ENCODE measurements at regions not wholly inside any gene's neighbourhood (a gene's known extent, or its start where the extent isn't known, plus 50 kb on each side); places are given as distances from the start of the nearest gene placed in this dataset.
A peak's percentile ranks its signal among the peaks of the same experiment; 100 is the strongest.
"Not testable (repeated sequence)": the region's sequence is repeated elsewhere in the genome, so short reads cannot be mapped to it uniquely, and the experiment has no call there.

- Histone ChIP-seq H3K4me1 (ENCODE audit: control insufficient read depth in 2 of 3, insufficient read depth in 2 of 3, low read depth in 1 of 3, low read length in 3 of 3) (peaks cover 0 to 2% (median 0%) of the 10 kb centered on the region in 3 donors), H3K9ac (ENCODE audit: low read length in 3 of 3) (no peak overlapping the region), H3K36me3 (ENCODE audit: control insufficient read depth in 2 of 3, insufficient read depth in 3 of 3, low read length in 3 of 3) (no peaks in the 10 kb centered on the region), H3K4me3 (ENCODE audit: low read length in 3 of 3) (no peak overlapping the region), H3K9me3 (ENCODE audit: control insufficient read depth in 2 of 3, insufficient read depth in 1 of 3, low read length in 3 of 3) (no peaks in the 10 kb centered on the region), H3K27ac (ENCODE audit: low read depth in 2 of 2, low read length in 2 of 2) (no peak overlapping the region), H3K27me3 (ENCODE audit: control insufficient read depth, insufficient read depth, low read length) (no peaks in the 10 kb centered on the region)
- TF ChIP-seq CTCF (IDR thresholded peaks at IDR 0.05; ENCODE audit: borderline replicate concordance, extremely low read depth, insufficient read depth), result no peak
- intact Hi-C loops (cut with DNase I), result no loop called here
- DNase-seq (peak in 2 of 5 donors; percentile 56 to 79), FAIRE-seq (no peak)
Observed at GRCh38 chr5:92633875-92634487, 947.0 kb downstream of the NR2F1-AS1 start.

- FAIRE-seq, result no peak
- TF ChIP-seq CTCF (IDR thresholded peaks at IDR 0.05; ENCODE audit: borderline replicate concordance, extremely low read depth, insufficient read depth), result no peak
Observed at GRCh38 chr5:92633176-92633575, 947.8 kb downstream of the NR2F1-AS1 start.

GRCh38 chr5:92631237-92631701 lies 949.8 kb downstream of the NR2F1-AS1 start:
- H3K27me3 ChIP-seq (ENCODE audit: control insufficient read depth, insufficient read depth, low read length); H3K9ac ChIP-seq (ENCODE audit: low read length in 3 of 3); H3K27ac ChIP-seq (ENCODE audit: low read depth in 2 of 2, low read length in 2 of 2); intact Hi-C loops (cut with DNase I); H3K4me3 ChIP-seq (ENCODE audit: low read length in 3 of 3); H3K9me3 ChIP-seq (ENCODE audit: control insufficient read depth in 2 of 3, insufficient read depth in 1 of 3, low read length in 3 of 3); H3K36me3 ChIP-seq (ENCODE audit: control insufficient read depth in 2 of 3, insufficient read depth in 3 of 3, low read length in 3 of 3); FAIRE-seq; H3K4me1 ChIP-seq (ENCODE audit: control insufficient read depth in 2 of 3, insufficient read depth in 2 of 3, low read depth in 1 of 3, low read length in 3 of 3): not testable (repeated sequence)
- DNase-seq, result peak in 1 of 5 donors; percentile 53

More at GRCh38 chr5:92633176-92633575, 947.8 kb downstream of the NR2F1-AS1 start:
- peak in 1 of 5 donors; percentile 6 for DNase-seq
- H3K27me3 ChIP-seq (ENCODE audit: control insufficient read depth, insufficient read depth, low read length), result no peaks in the 10 kb centered on the region
- H3K36me3 ChIP-seq (ENCODE audit: control insufficient read depth in 2 of 3, insufficient read depth in 3 of 3, low read length in 3 of 3), result no peaks in the 10 kb centered on the region
- peaks cover 0 to 2% (median 0%) of the 10 kb centered on the region in 3 donors for H3K4me1 ChIP-seq (ENCODE audit: control insufficient read depth in 2 of 3, insufficient read depth in 2 of 3, low read depth in 1 of 3, low read length in 3 of 3)
- intact Hi-C loops (cut with DNase I), result no loop called here
- H3K9me3 ChIP-seq (ENCODE audit: control insufficient read depth in 2 of 3, insufficient read depth in 1 of 3, low read length in 3 of 3), result no peaks in the 10 kb centered on the region
- no peak overlapping the region for H3K27ac ChIP-seq (ENCODE audit: low read depth in 2 of 2, low read length in 2 of 2)
- H3K4me3 ChIP-seq (ENCODE audit: low read length in 3 of 3), result no peak overlapping the region
- H3K9ac ChIP-seq (ENCODE audit: low read length in 3 of 3), result no peak overlapping the region

GRCh38 chr5:92629574-92629973 lies 951.4 kb downstream of the NR2F1-AS1 start:
- intact Hi-C loops (cut with DNase I), result no loop called here
- no peak for TF ChIP-seq CTCF (IDR thresholded peaks at IDR 0.05; ENCODE audit: borderline replicate concordance, extremely low read depth, insufficient read depth)

More at GRCh38 chr5:92629574-92629973, 951.4 kb downstream of the NR2F1-AS1 start:
- H3K36me3 ChIP-seq (ENCODE audit: control insufficient read depth in 2 of 3, insufficient read depth in 3 of 3, low read length in 3 of 3), result no peaks in the 10 kb centered on the region
- DNase-seq (no peak), FAIRE-seq (no peak)
- H3K27me3 ChIP-seq (ENCODE audit: control insufficient read depth, insufficient read depth, low read length), result no peaks in the 10 kb centered on the region
- H3K9ac ChIP-seq (ENCODE audit: low read length in 3 of 3), result no peak overlapping the region
- no peaks in the 10 kb centered on the region for H3K9me3 ChIP-seq (ENCODE audit: control insufficient read depth in 2 of 3, insufficient read depth in 1 of 3, low read length in 3 of 3)
- no peak overlapping the region for H3K4me3 ChIP-seq (ENCODE audit: low read length in 3 of 3)
- H3K27ac ChIP-seq (ENCODE audit: low read depth in 2 of 2, low read length in 2 of 2), result no peak overlapping the region
- no peaks in the 10 kb centered on the region for H3K4me1 ChIP-seq (ENCODE audit: control insufficient read depth in 2 of 3, insufficient read depth in 2 of 3, low read depth in 1 of 3, low read length in 3 of 3)
